Retinal pigment epithelial cell (primary cell): ENCODE measurements at regions not wholly inside any gene's neighbourhood (a gene's known extent, or its start where the extent isn't known, plus 50 kb on each side); places are given as distances from the start of the nearest gene placed in this dataset.

Experiments used
- DNase-seq: peaks from one replicate; pipeline ENCODE4 v3.0.0-alpha.2; 2010; ENCODE audit warnings: low read depth
- H3K4me3 ChIP-seq: 2 replicates; pipeline ENCODE4 v1.5.1; 2011; ENCODE audit warnings: mild to moderate bottlenecking, low read length, control low read depth, moderate library complexity
- CTCF ChIP-seq: conservative IDR thresholded peaks from 2 replicates; pipeline ENCODE4 v1.5.1; 2011; ENCODE audit warnings: low read depth, low read length, control low read depth, inconsistent platforms

GRCh38 chrX:40166582-40166981, 68.8 kb upstream of the BCOR start:
- DNase-seq = no peak
- TF ChIP-seq CTCF = no peak
- H3K4me3 ChIP-seq = no peak overlapping the region

GRCh38 chrX:40165861-40166260, 68.1 kb upstream of the BCOR start:
- no peak overlapping the region for H3K4me3 ChIP-seq
- TF ChIP-seq CTCF = no peak
- DNase-seq = no peak

GRCh38 chrX:40165206-40165605, 67.4 kb upstream of the BCOR start:
- DNase-seq = no peak

GRCh38 chrX:40164751-40165150, 67.0 kb upstream of the BCOR start:
- H3K4me3 ChIP-seq = no peak overlapping the region
- TF ChIP-seq CTCF = no peak
- no peak for DNase-seq

More at GRCh38 chrX:40165206-40165605, 67.4 kb upstream of the BCOR start:
- TF ChIP-seq CTCF = no peak
- H3K4me3 ChIP-seq = no peak overlapping the region

- no peak for DNase-seq
- peak overlapping the region; percentile 43 for H3K4me3 ChIP-seq
- no peak for TF ChIP-seq CTCF
Observed at GRCh38 chrX:40158036-40158706, 60.4 kb upstream of the BCOR start.

- H3K4me3 ChIP-seq = peak overlapping the region; percentile 43
- no peak for TF ChIP-seq CTCF
- DNase-seq = no peak
Observed at GRCh38 chrX:40157228-40158035, 59.7 kb upstream of the BCOR start.
